H9 (cell line): ENCODE measurements at regions not wholly inside any gene's neighbourhood (a gene's known extent, or its start where the extent isn't known, plus 50 kb on each side); places are given as distances from the start of the nearest gene placed in this dataset.

ENCODE experiments used
- DNase-seq: peaks from one replicate; pipeline ENCODE4 v3.0.0-alpha.2; 2017
- H2AFZ ChIP-seq: one replicate; pipeline ENCODE4 v1.6.1; 2013; ENCODE audit warnings: mild to moderate bottlenecking, low read length, control low read depth, moderate library complexity
- H2AK5ac ChIP-seq: 2 replicates; pipeline ENCODE4 v1.6.1; 2013; ENCODE audit warnings: low read length, control low read depth, mixed read lengths; ENCODE audit not compliant: insufficient read length
- H2BK120ac ChIP-seq: one replicate; pipeline ENCODE4 v1.6.1; 2013; ENCODE audit warnings: low read depth, mild to moderate bottlenecking, low read length, control low read depth, inconsistent platforms; ENCODE audit not compliant: poor library complexity, severe bottlenecking
- H2BK12ac ChIP-seq: 2 replicates; pipeline ENCODE4 v1.6.1; 2013; ENCODE audit warnings: low read length, control low read depth, mixed read lengths, low read depth; ENCODE audit not compliant: insufficient read length
- H2BK15ac ChIP-seq: 2 replicates; pipeline ENCODE4 v1.6.1; 2013; ENCODE audit warnings: low read depth, low read length, control low read depth
- H2BK20ac ChIP-seq: one replicate; pipeline ENCODE4 v1.6.1; 2013; ENCODE audit warnings: low read depth, mild to moderate bottlenecking, low read length, control low read depth, inconsistent platforms; ENCODE audit not compliant: poor library complexity, severe bottlenecking
- H2BK5ac ChIP-seq: 2 replicates; pipeline ENCODE4 v1.6.1; 2013; ENCODE audit warnings: low read length, control low read depth, mixed read lengths; ENCODE audit not compliant: insufficient read length
- H3K14ac ChIP-seq: 2 replicates; pipeline ENCODE4 v1.6.1; 2013; ENCODE audit warnings: low read length, control low read depth; ENCODE audit not compliant: insufficient read depth
- H3K18ac ChIP-seq: 2 replicates; pipeline ENCODE4 v1.6.1; 2013; ENCODE audit warnings: low read depth, mild to moderate bottlenecking, mixed read lengths, low read length, control low read depth; ENCODE audit not compliant: insufficient read length
- H3K23ac ChIP-seq: 2 replicates; pipeline ENCODE4 v1.6.1; 2013; ENCODE audit warnings: low read length, control low read depth, mixed read lengths, low read depth; ENCODE audit not compliant: insufficient read length
- H3K23me2 ChIP-seq: 2 replicates; pipeline ENCODE4 v1.6.1; 2013; ENCODE audit warnings: low read depth, mild to moderate bottlenecking, mixed read lengths, low read length, control low read depth; ENCODE audit not compliant: insufficient read length, poor library complexity, severe bottlenecking
- H3K27ac ChIP-seq: 2 replicates; pipeline ENCODE4 v1.5.1; 2013; ENCODE audit warnings: low read length, control low read depth, mixed read lengths, low read depth; ENCODE audit not compliant: insufficient read length
- H3K27me3 ChIP-seq: 2 replicates; pipeline ENCODE4 v1.6.1; 2013; ENCODE audit warnings: low read length, control low read depth, inconsistent platforms; ENCODE audit not compliant: insufficient read depth
- H3K4ac ChIP-seq: 2 replicates; pipeline ENCODE4 v1.6.1; 2013; ENCODE audit warnings: low read depth, mild to moderate bottlenecking, control low read depth, inconsistent platforms, low read length, moderate library complexity
- H3K4me1 ChIP-seq: 2 replicates; pipeline ENCODE4 v1.6.1; 2013; ENCODE audit warnings: low read length, control low read depth, inconsistent platforms; ENCODE audit not compliant: insufficient read depth
- H3K4me2 ChIP-seq: 2 replicates; pipeline ENCODE4 v1.6.1; 2013; ENCODE audit warnings: low read length, control low read depth, mixed read lengths; ENCODE audit not compliant: insufficient read length, insufficient read depth
- H3K56ac ChIP-seq: 2 replicates; pipeline ENCODE4 v1.6.1; 2013; ENCODE audit warnings: low read depth, mild to moderate bottlenecking, mixed read lengths, low read length, control low read depth; ENCODE audit not compliant: insufficient read length
- H3K79me1 ChIP-seq: 2 replicates; pipeline ENCODE4 v1.6.1; 2013; ENCODE audit warnings: low read depth, mild to moderate bottlenecking, moderate library complexity, low read length, control low read depth, inconsistent platforms; ENCODE audit not compliant: insufficient read depth, poor library complexity, severe bottlenecking
- H3K79me2 ChIP-seq: 2 replicates; pipeline ENCODE4 v1.6.1; 2013; ENCODE audit warnings: low read length, control low read depth, inconsistent platforms; ENCODE audit not compliant: insufficient read depth
- H3K9ac ChIP-seq: 2 replicates; pipeline ENCODE4 v1.6.1; 2013; ENCODE audit warnings: low read length, control low read depth, mixed read lengths; ENCODE audit not compliant: insufficient read length; ENCODE audit errors: extremely low read depth
- H3K9me3 ChIP-seq: one replicate; pipeline ENCODE4 v1.6.1; 2013; ENCODE audit warnings: low read depth, low read length, inconsistent platforms; ENCODE audit not compliant: control insufficient read depth
- H3T11ph ChIP-seq: one replicate; pipeline ENCODE4 v1.6.1; 2013; ENCODE audit warnings: mild to moderate bottlenecking, low read length, control low read depth, inconsistent platforms
- H4K20me1 ChIP-seq: one replicate; pipeline ENCODE4 v1.6.1; 2013; ENCODE audit not compliant: control insufficient read depth, insufficient read length, insufficient read depth
- H4K5ac ChIP-seq: 2 replicates; pipeline ENCODE4 v1.6.1; 2013; ENCODE audit warnings: low read depth, mild to moderate bottlenecking, mixed read lengths, low read length, control low read depth; ENCODE audit not compliant: insufficient read length
- H4K8ac ChIP-seq: replicated peaks from 2 replicates; pipeline ENCODE4 v1.6.1; 2013; ENCODE audit warnings: low read length, control low read depth, mixed read lengths, low read depth; ENCODE audit not compliant: insufficient read length
- H4K91ac ChIP-seq: 2 replicates; pipeline ENCODE4 v1.6.1; 2013; ENCODE audit warnings: low read depth, mild to moderate bottlenecking, moderate library complexity, mixed read lengths, low read length, control low read depth; ENCODE audit not compliant: insufficient read length
- H3K27ac Mint-ChIP-seq, 3 experiments: 2 replicates in 2 of 3; 3 replicates in 1 of 3; pipeline ENCODE4 v1.8.0; 2020 to 2021; ENCODE audit warnings: mixed read lengths in 3 of 3, mild to moderate bottlenecking in 1 of 3, moderate library complexity in 1 of 3
- H3K27me3 Mint-ChIP-seq: 2 replicates; pipeline ENCODE4 v1.8.0; 2021; ENCODE audit warnings: low read depth, mild to moderate bottlenecking, moderate library complexity, mixed read lengths
- H3K36me3 Mint-ChIP-seq, 3 experiments: 2 replicates in 2 of 3; 3 replicates in 1 of 3; pipeline ENCODE4 v1.8.0; 2020 to 2021; ENCODE audit warnings: low read depth in 3 of 3, mixed read lengths in 3 of 3; ENCODE audit not compliant: insufficient read depth in 1 of 3
- H3K4me1 Mint-ChIP-seq, 2 experiments: 2 replicates each; pipeline ENCODE4 v1.8.0; 2020; ENCODE audit warnings: mixed read lengths in 2 of 2
- H3K4me3 Mint-ChIP-seq, 2 experiments: 2 replicates in 1 of 2; 3 replicates in 1 of 2; pipeline ENCODE4 v1.8.0; 2020 to 2021; ENCODE audit warnings: mild to moderate bottlenecking in 2 of 2, mixed read lengths in 2 of 2, moderate library complexity in 1 of 2
- H3K9me3 Mint-ChIP-seq, 2 experiments: 2 replicates in 1 of 2; 3 replicates in 1 of 2; pipeline ENCODE4 v1.8.0; 2020; ENCODE audit warnings: mild to moderate bottlenecking in 2 of 2, mixed read lengths in 2 of 2, moderate library complexity in 1 of 2
- CTCF ChIP-seq: fragments of 200-600 bp; sonication (generic); conservative IDR thresholded peaks from 3 replicates; pipeline ENCODE4 v1.8.0; 2021; ENCODE audit warnings: antibody characterized with exemption, mild to moderate bottlenecking
- WGBS: extraction: QIAGEN DNeasy Blood & Tissue Kit; methylation state at CpG from one replicate; pipeline ENCODE4 v1.1.7; 2013; ENCODE audit warnings: missing lambda C conversion rate, low lambda C conversion rate, mixed read lengths; ENCODE audit not compliant: insufficient read length; ENCODE audit errors: extremely low coverage; 5-methylcytosine and 5-hydroxymethylcytosine counted together

DNA sequence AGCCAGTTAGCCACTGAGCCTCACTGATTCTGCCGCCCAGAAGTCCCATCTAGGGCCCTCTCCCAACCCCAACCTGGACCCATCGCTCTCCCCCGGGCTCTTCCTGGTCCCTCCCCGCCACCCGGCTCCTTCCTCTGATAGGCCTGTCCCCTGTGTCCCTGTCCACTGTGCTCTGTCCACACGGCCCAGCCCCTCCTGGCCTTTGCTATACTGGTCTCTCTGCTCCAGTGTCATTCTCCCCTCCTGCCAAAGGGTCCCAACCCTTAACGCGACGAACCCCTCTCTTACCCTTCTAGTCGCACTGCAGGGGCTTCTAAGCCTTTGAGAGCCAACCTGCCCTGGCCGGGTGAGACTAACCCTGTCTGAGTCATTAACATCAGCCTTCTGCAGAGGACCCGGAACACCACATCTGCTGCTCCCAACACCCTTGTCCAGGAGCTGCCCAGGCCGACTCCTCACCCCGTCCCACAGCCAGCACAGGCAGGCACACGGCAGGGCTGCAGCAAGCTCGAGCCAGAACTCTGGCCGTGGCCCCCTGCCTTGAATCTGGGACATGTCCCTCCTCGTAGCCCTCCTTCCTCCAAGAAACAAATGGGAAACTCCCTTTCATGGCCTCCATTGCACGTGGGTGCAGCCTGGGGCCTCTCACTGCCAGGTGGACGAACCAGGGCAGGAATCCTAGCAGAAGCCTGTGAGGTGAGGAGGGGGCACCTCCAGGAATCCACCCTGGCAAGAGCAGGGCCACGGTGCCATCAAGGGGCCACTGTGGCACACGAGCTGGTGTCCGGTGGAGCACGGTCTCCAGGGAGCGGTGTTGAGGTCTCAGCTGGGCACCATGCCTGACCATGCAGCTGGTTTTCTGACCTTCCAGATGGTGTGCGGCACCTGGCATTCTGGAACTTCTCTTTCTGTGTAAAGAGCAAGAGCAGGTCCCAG, 140.9 kb upstream of the IQSEC1 start:
- Mint-ChIP-seq H3K4me1 (peaks cover 4 to 8% of the 10 kb centered on the region in 2 experiments; a peak in 3 of 4 replicates), H3K9me3 (no peaks in the 10 kb centered on the region), H3K27me3 (no peaks in the 10 kb centered on the region; the same call in 1 of the 2 replicates), H3K4me3 (no peak overlapping the region), H3K36me3 (no peaks in the 10 kb centered on the region), H3K27ac (peak overlapping the region in 2 of 3 experiments; percentile 49 to 75; a peak in 4 of 7 replicates)
- no peak overlapping the region for H2BK15ac ChIP-seq
- no peak overlapping the region for H2AFZ ChIP-seq
- no peak overlapping the region for H3K18ac ChIP-seq
- H3K23me2 ChIP-seq = no peaks in the 10 kb centered on the region
- no peak overlapping the region for H4K91ac ChIP-seq
- H2BK12ac ChIP-seq = no peak overlapping the region
- no peak overlapping the region for H4K8ac ChIP-seq
- no peaks in the 10 kb centered on the region for H3K4me1 ChIP-seq
- no peak overlapping the region for H2BK20ac ChIP-seq
- no peak overlapping the region for H3K9ac ChIP-seq
- H3K79me2 ChIP-seq = no peaks in the 10 kb centered on the region
- no peak overlapping the region for H4K5ac ChIP-seq
- WGBS = no CpG with 5 or more reads among the region's 26 CpGs
- H3K56ac ChIP-seq = no peak overlapping the region
- no peak overlapping the region for H3T11ph ChIP-seq
- TF ChIP-seq CTCF = no peak
- H3K4me2 ChIP-seq = no peak overlapping the region
- no peak overlapping the region; the same call in 1 of the 2 replicates for H3K4ac ChIP-seq
- no peak overlapping the region for H2AK5ac ChIP-seq
- no peak overlapping the region for H2BK120ac ChIP-seq
- peak overlapping the region; percentile 41; the same call in 1 of the 2 replicates for H3K14ac ChIP-seq
- H4K20me1 ChIP-seq = no peaks in the 10 kb centered on the region
- H3K27me3 ChIP-seq = no peaks in the 10 kb centered on the region
- H3K79me1 ChIP-seq = no peaks in the 10 kb centered on the region
- no peak overlapping the region for H2BK5ac ChIP-seq
- H3K9me3 ChIP-seq = no peaks in the 10 kb centered on the region
- no peak overlapping the region for H3K23ac ChIP-seq
- no peak for DNase-seq
- no peak overlapping the region for H3K27ac ChIP-seq
